ENCODE measurements at regions not wholly inside any gene's neighbourhood (a gene's known extent, or its start where the extent isn't known, plus 50 kb on each side); places are given as distances from the start of the nearest gene placed in this dataset.

GRCh38 chr6:99013145-99013544 is 65.4 kb upstream of the FBXL4 start:
- Histone ChIP-seq H3K9me2 (replicated peaks; ENCODE audit: control insufficient read depth, low read length) (no peaks in the 10 kb centered on the region), H3K27ac (ENCODE audit: low read depth, low read length) (no peak overlapping the region), H3F3A (ENCODE audit: control insufficient read depth, insufficient read depth) (no peaks in the 10 kb centered on the region), H3K4me1 (ENCODE audit: control insufficient read depth, low read length) (no peaks in the 10 kb centered on the region), H3K36me3 (ENCODE audit: control insufficient read depth, low read length) (no peaks in the 10 kb centered on the region), H3K9me3 (ENCODE audit: control insufficient read depth, insufficient read depth, low read length) (no peaks in the 10 kb centered on the region), H4K20me1 (ENCODE audit: control insufficient read depth, insufficient read depth, low read depth, low read length) (no peaks in the 10 kb centered on the region), H3K27me3 (ENCODE audit: control insufficient read depth, low read length) (0 out of 2 replicates have a peak, but pooled peaks cover 3% of the 10 kb centered on the region), H3K4me2 (ENCODE audit: low read length) (no peak overlapping the region), H3K79me2 (ENCODE audit: control insufficient read depth, low read length) (no peaks in the 10 kb centered on the region), H3K4me3 (ENCODE audit: low read length) (no peak overlapping the region)
- TF ChIP-seq CTCF (IDR thresholded peaks at IDR 0.05; ENCODE audit: low read depth, low read length, poor library complexity, severe bottlenecking) (no peak), EZH2phosphoT487 (IDR thresholded peaks at IDR 0.05; ENCODE audit: borderline replicate concordance, low read length) (no peak)

GRCh38 chr6:99011151-99011550 is 63.4 kb upstream of the FBXL4 start:
- no peak overlapping the region for H3K4me3 ChIP-seq (ENCODE audit: low read length)
- H3K27me3 ChIP-seq (ENCODE audit: control insufficient read depth, low read length): 0 out of 2 replicates have a peak, but pooled peaks cover 3% of the 10 kb centered on the region

GRCh38 chr6:99002831-99003230 is 55.1 kb upstream of the FBXL4 start:
- H3K27me3 ChIP-seq (ENCODE audit: control insufficient read depth, low read length): no peaks in the 10 kb centered on the region
- H3K9me2 ChIP-seq (replicated peaks; ENCODE audit: control insufficient read depth, low read length): no peaks in the 10 kb centered on the region
- no peak overlapping the region for H3K4me2 ChIP-seq (ENCODE audit: low read length)
- TF ChIP-seq EZH2phosphoT487 (IDR thresholded peaks at IDR 0.05; ENCODE audit: borderline replicate concordance, low read length): no peak
- TF ChIP-seq CTCF (IDR thresholded peaks at IDR 0.05; ENCODE audit: low read depth, low read length, poor library complexity, severe bottlenecking): no peak
- H3K9me3 ChIP-seq (ENCODE audit: control insufficient read depth, insufficient read depth, low read length): no peaks in the 10 kb centered on the region
- no peaks in the 10 kb centered on the region for H3K4me1 ChIP-seq (ENCODE audit: control insufficient read depth, low read length)
- no peaks in the 10 kb centered on the region for H3K79me2 ChIP-seq (ENCODE audit: control insufficient read depth, low read length)
- H3K36me3 ChIP-seq (ENCODE audit: control insufficient read depth, low read length): no peaks in the 10 kb centered on the region
- H3K27ac ChIP-seq (ENCODE audit: low read depth, low read length): no peak overlapping the region
- H3F3A ChIP-seq (ENCODE audit: control insufficient read depth, insufficient read depth): no peaks in the 10 kb centered on the region
- no peak overlapping the region for H3K4me3 ChIP-seq (ENCODE audit: low read length)
- H4K20me1 ChIP-seq (ENCODE audit: control insufficient read depth, insufficient read depth, low read depth, low read length): no peaks in the 10 kb centered on the region

More at GRCh38 chr6:99011151-99011550, 63.4 kb upstream of the FBXL4 start:
- H4K20me1 ChIP-seq (ENCODE audit: control insufficient read depth, insufficient read depth, low read depth, low read length): no peaks in the 10 kb centered on the region
- H3K36me3 ChIP-seq (ENCODE audit: control insufficient read depth, low read length): no peaks in the 10 kb centered on the region
- no peaks in the 10 kb centered on the region for H3F3A ChIP-seq (ENCODE audit: control insufficient read depth, insufficient read depth)
- no peaks in the 10 kb centered on the region for H3K4me1 ChIP-seq (ENCODE audit: control insufficient read depth, low read length)
- H3K27ac ChIP-seq (ENCODE audit: low read depth, low read length): no peak overlapping the region
- no peak overlapping the region for H3K4me2 ChIP-seq (ENCODE audit: low read length)
- H3K9me2 ChIP-seq (replicated peaks; ENCODE audit: control insufficient read depth, low read length): no peaks in the 10 kb centered on the region
- no peaks in the 10 kb centered on the region for H3K9me3 ChIP-seq (ENCODE audit: control insufficient read depth, insufficient read depth, low read length)
- TF ChIP-seq CTCF (IDR thresholded peaks at IDR 0.05; ENCODE audit: low read depth, low read length, poor library complexity, severe bottlenecking) (no peak), EZH2phosphoT487 (IDR thresholded peaks at IDR 0.05; ENCODE audit: borderline replicate concordance, low read length) (no peak)
- no peaks in the 10 kb centered on the region for H3K79me2 ChIP-seq (ENCODE audit: control insufficient read depth, low read length)
